NCI-H2107 (cell line): ENCODE measurements at regions not wholly inside any gene's neighbourhood (a gene's known extent, or its start where the extent isn't known, plus 50 kb on each side); places are given as distances from the start of the nearest gene placed in this dataset.
"Not testable (repeated sequence)": the region's sequence is repeated elsewhere in the genome, so short reads cannot be mapped to it uniquely, and the experiment has no call there.

Experiments used
- DNase-seq: peaks from one replicate; lab custom pipeline; 2025; lab: John Stamatoyannopoulos, UW

GRCh38 chr1:10867914-10868598, 71.6 kb upstream of the CASZ1 start:
- DNase-seq: peak; percentile 79

GRCh38 chr1:10868599-10868965, 72.1 kb upstream of the CASZ1 start:
- DNase-seq: no peak

- DNase-seq: no peak
These were observed 73.5 kb upstream of the CASZ1 start for GRCh38 chr1:10869933-10870332.

GRCh38 chr1:10870493-10871096, 74.1 kb upstream of the CASZ1 start:
- no peak for DNase-seq

GRCh38 chr1:10873189-10873588, 76.7 kb upstream of the CASZ1 start:
- DNase-seq: no peak

- DNase-seq: no peak
These were observed 77.9 kb upstream of the CASZ1 start for GRCh38 chr1:10874351-10874750.

GRCh38 chr1:10877894-10878293, 81.4 kb upstream of the CASZ1 start:
- DNase-seq: no peak

GRCh38 chr1:10878469-10878868, 82.0 kb upstream of the CASZ1 start:
- DNase-seq: no peak

GRCh38 chr1:10880063-10880462, 83.6 kb upstream of the CASZ1 start:
- no peak for DNase-seq

- DNase-seq: no peak
These were observed 84.6 kb upstream of the CASZ1 start for GRCh38 chr1:10881046-10881445.

GRCh38 chr1:10882069-10882468, 85.6 kb upstream of the CASZ1 start:
- DNase-seq: no peak

- DNase-seq: not testable (repeated sequence)
These were observed 90.6 kb upstream of the CASZ1 start for GRCh38 chr1:10887032-10887431.

GRCh38 chr1:10888291-10888690, 91.8 kb upstream of the CASZ1 start:
- no peak for DNase-seq

GRCh38 chr1:10888791-10889649, 92.6 kb upstream of the CASZ1 start:
- no peak for DNase-seq

GRCh38 chr1:10889650-10890353, 93.4 kb upstream of the CASZ1 start:
- no peak for DNase-seq

GRCh38 chr1:10890491-10891071, 94.1 kb upstream of the CASZ1 start:
- no peak for DNase-seq

GRCh38 chr1:10891091-10891490, 94.6 kb upstream of the CASZ1 start:
- no peak for DNase-seq

GRCh38 chr1:10892138-10893065, 96.0 kb upstream of the CASZ1 start:
- no peak for DNase-seq

- no peak for DNase-seq
These were observed 99.2 kb upstream of the CASZ1 start for GRCh38 chr1:10895621-10896020.

- no peak for DNase-seq
These were observed 100.2 kb upstream of the CASZ1 start for GRCh38 chr1:10896673-10897072.
